Upper lobe of right lung (tissue), 1 donor: ENCODE measurements at regions not wholly inside any gene's neighbourhood (a gene's known extent, or its start where the extent isn't known, plus 50 kb on each side); places are given as distances from the start of the nearest gene placed in this dataset.

ENCODE experiments used
- ATAC-seq: fragments of 200-7000 bp; cut with Tn5 transposase; one replicate; pipeline ENCODE4 v1.9.1; 2020; ENCODE audit warnings: mild to moderate bottlenecking, moderate library complexity
- DNase-seq: peaks from one replicate; pipeline ENCODE4 v3.0.0-alpha.2; 2020
- H3K27ac ChIP-seq: fragments of 200-600 bp; one replicate; pipeline ENCODE4 v1.8.0; 2022
- H3K27me3 ChIP-seq: fragments of 200-600 bp; one replicate; pipeline ENCODE4 v1.8.0; 2022; ENCODE audit warnings: mild to moderate bottlenecking
- H3K36me3 ChIP-seq: fragments of 200-600 bp; one replicate; pipeline ENCODE4 v1.8.0; 2022
- H3K4me1 ChIP-seq: fragments of 200-600 bp; one replicate; pipeline ENCODE4 v1.8.0; 2022
- H3K4me3 ChIP-seq: fragments of 200-600 bp; one replicate; pipeline ENCODE4 v1.8.0; 2022; ENCODE audit warnings: mild to moderate bottlenecking
- H3K9me3 ChIP-seq: fragments of 200-600 bp; one replicate; pipeline ENCODE4 v1.8.0; 2022
- intact Hi-C: fragments of 100-400 bp; cut with DNase I; formaldehyde crosslinking; loops from one replicate; pipeline ENCODE4 v1.11.0; 2022
- TF ChIP-seq, protein P1 (sequence below): fragments of 200-600 bp; IDR thresholded peaks from one replicate; pipeline ENCODE4 v1.8.0; 2022; ENCODE audit warnings: antibody characterized with exemption
- donor health status: DM: no; HTN: yes; CAD: no; lungs with severe emphysema.

DNA sequence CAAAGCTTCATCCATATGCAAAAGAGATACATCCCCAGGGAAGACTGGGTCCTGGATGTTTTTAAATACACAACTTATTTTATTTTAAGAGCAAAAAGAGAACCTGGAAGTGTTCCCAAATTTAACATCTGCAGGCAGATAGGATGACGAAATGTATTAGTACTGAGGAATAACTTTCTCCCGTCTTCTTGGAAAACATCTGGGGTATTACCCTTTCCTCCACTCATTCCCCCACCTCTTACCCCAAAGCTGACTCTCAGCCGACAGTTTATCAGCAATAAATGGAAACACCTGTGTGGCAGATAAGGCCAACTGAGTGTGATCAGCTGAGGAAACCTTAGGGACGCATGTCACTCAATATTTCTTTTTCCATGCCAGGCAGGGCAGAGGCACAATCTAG, 435.6 kb upstream of the NPVF start:
- H3K27me3 ChIP-seq: no peaks in the 10 kb centered on the region
- intact Hi-C loops: no loop called here
- H3K27ac ChIP-seq: no peak overlapping the region
- H3K4me1 ChIP-seq: peaks cover 5% of the 10 kb centered on the region
- H3K9me3 ChIP-seq: no peaks in the 10 kb centered on the region
- TF ChIP-seq, protein P1, sequence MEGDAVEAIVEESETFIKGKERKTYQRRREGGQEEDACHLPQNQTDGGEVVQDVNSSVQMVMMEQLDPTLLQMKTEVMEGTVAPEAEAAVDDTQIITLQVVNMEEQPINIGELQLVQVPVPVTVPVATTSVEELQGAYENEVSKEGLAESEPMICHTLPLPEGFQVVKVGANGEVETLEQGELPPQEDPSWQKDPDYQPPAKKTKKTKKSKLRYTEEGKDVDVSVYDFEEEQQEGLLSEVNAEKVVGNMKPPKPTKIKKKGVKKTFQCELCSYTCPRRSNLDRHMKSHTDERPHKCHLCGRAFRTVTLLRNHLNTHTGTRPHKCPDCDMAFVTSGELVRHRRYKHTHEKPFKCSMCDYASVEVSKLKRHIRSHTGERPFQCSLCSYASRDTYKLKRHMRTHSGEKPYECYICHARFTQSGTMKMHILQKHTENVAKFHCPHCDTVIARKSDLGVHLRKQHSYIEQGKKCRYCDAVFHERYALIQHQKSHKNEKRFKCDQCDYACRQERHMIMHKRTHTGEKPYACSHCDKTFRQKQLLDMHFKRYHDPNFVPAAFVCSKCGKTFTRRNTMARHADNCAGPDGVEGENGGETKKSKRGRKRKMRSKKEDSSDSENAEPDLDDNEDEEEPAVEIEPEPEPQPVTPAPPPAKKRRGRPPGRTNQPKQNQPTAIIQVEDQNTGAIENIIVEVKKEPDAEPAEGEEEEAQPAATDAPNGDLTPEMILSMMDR: no peak
- H3K4me3 ChIP-seq: no peak overlapping the region
- no peak for ATAC-seq
- no peaks in the 10 kb centered on the region for H3K36me3 ChIP-seq
- DNase-seq: no peak

DNA sequence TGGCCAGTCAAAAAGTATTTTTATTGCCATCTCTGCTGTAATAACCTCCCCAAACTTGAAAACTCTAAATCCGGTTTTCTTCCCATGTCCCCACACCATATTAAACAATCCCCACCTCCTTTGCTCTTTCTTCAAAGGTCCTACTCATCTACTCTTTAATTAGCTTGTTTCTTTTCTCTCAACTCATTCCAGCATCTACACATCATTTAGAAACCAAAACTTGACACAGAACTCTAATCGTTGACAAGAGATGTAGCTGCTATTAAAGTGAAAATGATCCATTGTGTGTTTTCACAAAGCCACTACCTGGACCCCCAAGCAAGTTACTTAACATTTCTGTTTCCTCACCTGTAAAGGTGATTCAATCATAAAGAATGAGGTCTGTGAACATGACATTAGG, 436.3 kb upstream of the NPVF start:
- H3K9me3 ChIP-seq: no peaks in the 10 kb centered on the region
- H3K4me3 ChIP-seq: no peak overlapping the region
- ATAC-seq (no peak), DNase-seq (no peak)
- no peaks in the 10 kb centered on the region for H3K27me3 ChIP-seq
- H3K4me1 ChIP-seq: peaks cover 5% of the 10 kb centered on the region
- H3K36me3 ChIP-seq: no peaks in the 10 kb centered on the region
- TF ChIP-seq, protein P1: no peak
- intact Hi-C loops: no loop called here
- no peak overlapping the region for H3K27ac ChIP-seq

DNA sequence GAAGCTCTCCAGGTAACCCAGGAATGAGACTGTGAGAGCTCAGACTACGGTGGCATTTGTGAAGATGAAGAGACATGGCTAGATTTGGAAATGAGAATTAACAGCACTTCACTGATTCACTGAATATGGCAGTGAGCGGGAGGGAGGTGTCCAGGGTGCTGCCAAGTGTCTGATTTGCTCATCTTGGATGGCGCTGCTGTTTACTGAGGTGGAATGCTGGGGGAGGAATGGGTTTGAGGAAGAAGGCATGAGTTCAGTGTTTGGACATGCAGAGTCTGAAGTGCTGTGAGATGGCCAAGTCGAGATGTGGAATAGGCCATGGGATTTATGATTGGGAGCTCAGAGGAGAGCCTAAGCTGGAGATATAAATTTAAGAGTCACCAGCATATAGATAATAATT, 437.1 kb upstream of the NPVF start:
- intact Hi-C loops: no loop called here
- H3K4me1 ChIP-seq: peaks cover 5% of the 10 kb centered on the region
- DNase-seq (no peak), ATAC-seq (no peak)
- H3K36me3 ChIP-seq: no peaks in the 10 kb centered on the region
- no peaks in the 10 kb centered on the region for H3K27me3 ChIP-seq
- no peak overlapping the region for H3K27ac ChIP-seq
- TF ChIP-seq, protein P1: no peak
- no peaks in the 10 kb centered on the region for H3K9me3 ChIP-seq
- H3K4me3 ChIP-seq: no peak overlapping the region

DNA sequence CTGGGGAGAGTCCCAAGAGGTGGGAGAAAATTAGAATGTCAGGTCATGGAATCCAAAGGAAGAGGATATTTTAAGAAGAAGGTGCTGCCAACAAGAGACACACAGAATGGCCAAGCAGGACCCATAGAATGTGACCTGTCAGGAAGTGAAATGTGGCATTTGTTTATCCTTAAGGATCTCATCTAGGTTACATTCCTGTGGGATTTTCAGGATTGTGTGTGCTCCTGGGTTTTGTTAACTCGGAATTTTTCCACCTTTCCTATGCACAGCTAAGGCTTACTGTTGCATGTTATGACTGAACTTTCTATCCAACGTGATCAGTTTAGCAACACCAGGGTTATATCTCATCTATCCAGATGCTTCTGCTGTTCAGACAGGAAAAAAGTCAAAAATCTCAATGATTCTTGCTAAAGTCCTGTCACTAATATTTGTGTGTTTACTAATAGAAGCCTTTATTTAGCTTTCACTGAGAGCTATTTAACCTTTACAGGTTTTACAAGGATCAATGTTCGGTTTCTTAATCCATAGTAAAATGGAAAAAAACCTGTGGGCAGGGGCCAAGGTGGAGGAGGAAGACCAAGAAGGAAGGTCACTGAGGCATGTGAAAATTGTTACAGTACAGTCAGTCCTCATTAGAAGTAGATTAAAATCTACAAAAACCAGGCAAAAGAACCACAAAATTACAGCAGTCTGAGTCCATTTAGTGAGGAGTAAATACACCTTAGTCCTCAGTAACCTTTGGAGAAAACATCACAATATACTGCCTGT, 437.8 kb upstream of the NPVF start:
- no peak overlapping the region for H3K27ac ChIP-seq
- DNase-seq (no peak), ATAC-seq (no peak)
- no peaks in the 10 kb centered on the region for H3K9me3 ChIP-seq
- TF ChIP-seq, protein P1: no peak
- intact Hi-C loops: no loop called here
- peaks cover 5% of the 10 kb centered on the region for H3K4me1 ChIP-seq
- H3K27me3 ChIP-seq: no peaks in the 10 kb centered on the region
- H3K36me3 ChIP-seq: no peaks in the 10 kb centered on the region
- no peak overlapping the region for H3K4me3 ChIP-seq

DNA sequence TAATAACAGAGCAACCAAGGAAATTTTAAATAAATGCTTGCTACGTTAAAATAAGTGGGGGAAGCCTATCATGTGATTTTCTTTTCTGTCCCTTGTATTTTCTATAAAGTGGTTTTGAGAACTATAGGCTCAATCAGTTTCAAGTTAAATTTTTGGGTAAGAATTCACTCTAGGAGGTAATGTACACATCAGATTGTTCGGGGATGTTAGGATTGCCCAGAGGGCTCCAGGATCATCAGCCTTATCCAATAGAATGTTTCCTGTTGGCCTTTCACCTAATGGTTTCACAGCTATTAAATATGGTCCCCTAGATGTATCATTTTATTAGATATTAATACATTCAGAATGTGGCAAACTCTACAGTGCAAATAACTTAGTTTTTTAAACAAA, 438.4 kb upstream of the NPVF start:
- intact Hi-C loops: no loop called here
- DNase-seq (no peak), ATAC-seq (no peak)
- Histone ChIP-seq H3K9me3 (no peaks in the 10 kb centered on the region), H3K27me3 (no peaks in the 10 kb centered on the region), H3K4me1 (peaks cover 5% of the 10 kb centered on the region), H3K4me3 (no peak overlapping the region), H3K36me3 (no peaks in the 10 kb centered on the region), H3K27ac (no peak overlapping the region)
- TF ChIP-seq, protein P1: no peak
